ENCODE measurements at regions not wholly inside any gene's neighbourhood (a gene's known extent, or its start where the extent isn't known, plus 50 kb on each side); places are given as distances from the start of the nearest gene placed in this dataset.

DNA sequence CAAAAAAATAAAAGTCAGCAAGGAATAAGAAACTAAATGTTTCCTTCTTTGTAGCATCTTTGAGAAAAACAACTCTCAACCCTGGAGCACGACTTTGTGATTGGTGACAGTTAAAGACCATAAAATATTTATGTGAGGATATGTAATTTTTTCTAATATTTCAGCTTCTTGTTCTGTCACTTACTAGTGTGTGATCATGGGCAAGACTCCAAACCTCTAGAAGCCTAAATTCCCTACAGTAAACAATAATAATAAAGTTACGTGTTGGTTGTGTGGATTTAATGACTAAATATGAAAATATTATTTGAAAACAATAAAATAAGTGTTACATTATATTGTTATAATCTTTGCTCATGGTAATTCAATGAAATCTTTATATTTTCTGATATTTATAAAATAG lies 735.6 kb upstream of the MARCKS start:
- DNase-seq = no peak

DNA sequence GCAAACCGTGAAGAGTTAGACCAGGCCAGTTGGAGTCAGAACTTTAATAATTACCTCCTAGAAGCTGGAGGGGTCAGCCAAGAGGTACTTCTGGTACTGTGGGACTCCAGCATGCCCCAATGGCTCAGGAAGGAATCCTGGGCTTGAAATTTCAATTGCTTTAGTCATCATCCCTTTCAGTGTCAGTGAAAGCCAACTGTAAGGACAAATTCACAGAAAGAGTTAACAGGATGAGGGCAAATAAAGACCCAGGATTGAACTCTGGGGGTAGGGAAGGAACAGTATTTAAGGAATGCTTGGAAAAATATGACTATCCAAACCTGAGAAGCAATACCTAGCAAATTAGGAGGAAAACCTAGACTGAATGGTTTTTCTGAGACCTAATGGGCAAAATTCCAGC lies 735.1 kb upstream of the MARCKS start:
- no peak for TF ChIP-seq POLR2AphosphoS5 (IDR thresholded peaks at IDR 0.05)
- TF ChIP-seq, protein P1, sequence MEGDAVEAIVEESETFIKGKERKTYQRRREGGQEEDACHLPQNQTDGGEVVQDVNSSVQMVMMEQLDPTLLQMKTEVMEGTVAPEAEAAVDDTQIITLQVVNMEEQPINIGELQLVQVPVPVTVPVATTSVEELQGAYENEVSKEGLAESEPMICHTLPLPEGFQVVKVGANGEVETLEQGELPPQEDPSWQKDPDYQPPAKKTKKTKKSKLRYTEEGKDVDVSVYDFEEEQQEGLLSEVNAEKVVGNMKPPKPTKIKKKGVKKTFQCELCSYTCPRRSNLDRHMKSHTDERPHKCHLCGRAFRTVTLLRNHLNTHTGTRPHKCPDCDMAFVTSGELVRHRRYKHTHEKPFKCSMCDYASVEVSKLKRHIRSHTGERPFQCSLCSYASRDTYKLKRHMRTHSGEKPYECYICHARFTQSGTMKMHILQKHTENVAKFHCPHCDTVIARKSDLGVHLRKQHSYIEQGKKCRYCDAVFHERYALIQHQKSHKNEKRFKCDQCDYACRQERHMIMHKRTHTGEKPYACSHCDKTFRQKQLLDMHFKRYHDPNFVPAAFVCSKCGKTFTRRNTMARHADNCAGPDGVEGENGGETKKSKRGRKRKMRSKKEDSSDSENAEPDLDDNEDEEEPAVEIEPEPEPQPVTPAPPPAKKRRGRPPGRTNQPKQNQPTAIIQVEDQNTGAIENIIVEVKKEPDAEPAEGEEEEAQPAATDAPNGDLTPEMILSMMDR (IDR thresholded peaks at IDR 0.05) = no peak
- no peak for TF ChIP-seq POLR2A (IDR thresholded peaks at IDR 0.05)
- no peak for TF ChIP-seq EP300 (IDR thresholded peaks at IDR 0.05)
- ATAC-seq (ENCODE audit: low FRiP score in 2 of 2) = no peak
- Histone ChIP-seq H3K36me3 (no peaks in the 10 kb centered on the region), H3K27ac (no peak overlapping the region), H3K27me3 (no peaks in the 10 kb centered on the region), H3K4me3 (no peak overlapping the region), H3K4me1 (no peaks in the 10 kb centered on the region), H3K9me3 (no peaks in the 10 kb centered on the region)
- WGBS, 2 donors = 76 to 81% methylated on average over 1 of the region's 1 CpG
- no peak for DNase-seq

More for the DNA sequence above, 735.6 kb upstream of the MARCKS start:
- no peaks in the 10 kb centered on the region for H3K36me3 ChIP-seq
- WGBS, 2 donors = 82 to 84% methylated on average over 2 of the region's 2 CpGs
- no peaks in the 10 kb centered on the region for H3K9me3 ChIP-seq
- H3K4me3 ChIP-seq = no peak overlapping the region
- H3K27ac ChIP-seq = no peak overlapping the region
- H3K4me1 ChIP-seq = no peaks in the 10 kb centered on the region
- no peak for TF ChIP-seq EP300 (IDR thresholded peaks at IDR 0.05)
- no peak for TF ChIP-seq POLR2AphosphoS5 (IDR thresholded peaks at IDR 0.05)
- TF ChIP-seq, protein P1 (IDR thresholded peaks at IDR 0.05) = no peak
- TF ChIP-seq POLR2A (IDR thresholded peaks at IDR 0.05) = no peak
- ATAC-seq (ENCODE audit: low FRiP score in 2 of 2) = no peak
- H3K27me3 ChIP-seq = no peaks in the 10 kb centered on the region

DNA sequence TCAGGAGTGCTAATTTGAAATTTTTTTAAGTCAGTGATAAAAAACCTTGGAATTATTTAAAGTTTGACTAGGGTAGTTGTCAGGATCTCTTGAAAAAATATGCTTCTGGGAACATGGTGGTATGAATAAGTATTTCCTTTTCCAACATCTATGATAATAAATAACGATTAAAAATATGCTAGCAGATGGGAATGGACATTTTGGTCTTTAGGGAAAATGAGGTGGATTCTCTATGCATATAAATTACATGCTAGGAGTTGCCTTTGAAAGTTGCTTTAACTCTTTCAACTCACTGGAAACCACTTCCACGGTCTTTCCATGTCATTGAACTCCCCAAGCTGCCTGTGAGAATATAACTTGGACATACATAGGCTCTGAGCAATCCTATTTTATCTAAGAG lies 731.5 kb upstream of the MARCKS start:
- H3K4me3 ChIP-seq = no peak overlapping the region
- H3K4me1 ChIP-seq = no peaks in the 10 kb centered on the region
- ATAC-seq (ENCODE audit: low FRiP score in 2 of 2) (no peak), DNase-seq (no peak)
- H3K36me3 ChIP-seq = no peaks in the 10 kb centered on the region
- no peaks in the 10 kb centered on the region for H3K9me3 ChIP-seq
- no peaks in the 10 kb centered on the region for H3K27me3 ChIP-seq
- WGBS, 2 donors = 78 to 83% methylated on average over 2 of the region's 2 CpGs
- TF ChIP-seq EP300 (IDR thresholded peaks at IDR 0.05) (no peak), POLR2A (IDR thresholded peaks at IDR 0.05) (no peak), POLR2AphosphoS5 (IDR thresholded peaks at IDR 0.05) (no peak)
- TF ChIP-seq, protein P1 (IDR thresholded peaks at IDR 0.05) = no peak
- no peak overlapping the region for H3K27ac ChIP-seq

DNA sequence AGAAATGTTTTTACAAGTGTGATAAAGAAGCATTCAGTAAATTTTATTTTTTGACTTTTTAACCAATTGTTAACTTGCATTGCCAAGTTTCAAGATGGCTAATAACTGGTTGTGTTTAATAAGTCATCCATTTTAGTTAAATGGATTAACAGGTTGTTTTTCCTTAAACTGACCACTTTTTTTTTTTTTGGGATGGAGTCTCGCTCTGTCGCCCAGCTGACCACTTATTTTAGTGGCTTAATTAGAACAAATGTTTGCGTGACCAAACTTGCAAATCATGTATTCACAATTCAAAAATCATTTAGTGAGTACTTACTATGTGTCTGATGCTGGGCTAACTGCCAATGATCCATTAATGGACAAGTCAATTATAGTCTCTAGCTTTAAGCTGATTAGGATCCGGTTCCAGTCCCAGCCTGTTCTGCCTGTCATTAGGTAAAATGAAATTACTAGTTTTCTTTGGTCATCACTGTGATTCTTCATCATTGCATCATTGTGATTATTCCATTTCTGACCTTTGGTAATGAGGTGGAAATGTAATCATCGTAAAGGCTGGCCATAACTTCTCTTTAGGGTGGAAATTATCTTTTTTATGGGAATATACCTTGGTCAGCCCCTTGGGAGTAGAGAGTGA lies 729.2 kb upstream of the MARCKS start:
- DNase-seq (no peak), ATAC-seq (ENCODE audit: low FRiP score in 2 of 2) (no peak)
- TF ChIP-seq, protein P1 (IDR thresholded peaks at IDR 0.05) = no peak
- no peak for TF ChIP-seq POLR2A (IDR thresholded peaks at IDR 0.05)
- TF ChIP-seq POLR2AphosphoS5 (IDR thresholded peaks at IDR 0.05) = no peak
- no peak for TF ChIP-seq EP300 (IDR thresholded peaks at IDR 0.05)
- H3K36me3 ChIP-seq = no peaks in the 10 kb centered on the region
- no peaks in the 10 kb centered on the region for H3K9me3 ChIP-seq
- no peak overlapping the region for H3K4me3 ChIP-seq
- no peaks in the 10 kb centered on the region for H3K27me3 ChIP-seq
- H3K4me1 ChIP-seq = no peaks in the 10 kb centered on the region
- no peak overlapping the region for H3K27ac ChIP-seq
- WGBS, 2 donors = 92 to 95% methylated on average over 5 of the region's 5 CpGs

DNA sequence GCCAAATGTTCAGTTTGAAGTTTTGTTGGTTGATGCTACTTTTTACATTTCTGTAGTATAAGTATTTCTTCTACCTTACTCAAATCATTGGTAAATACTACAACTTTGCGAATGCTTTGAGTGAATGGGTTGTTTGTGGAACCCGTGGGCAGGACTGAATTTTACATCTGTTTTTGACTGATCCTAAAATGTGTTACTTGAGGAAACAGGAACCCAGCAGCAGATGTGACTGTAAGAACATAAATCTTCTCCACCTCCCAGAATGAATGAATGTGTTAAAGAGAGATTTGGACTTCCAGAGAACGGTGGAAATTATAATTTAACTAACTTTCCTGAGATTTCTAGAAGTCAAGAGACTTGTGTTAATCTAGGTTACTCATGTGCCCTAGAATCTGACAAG lies 728.5 kb upstream of the MARCKS start:
- TF ChIP-seq POLR2AphosphoS5 (IDR thresholded peaks at IDR 0.05) (no peak), POLR2A (IDR thresholded peaks at IDR 0.05) (no peak), EP300 (IDR thresholded peaks at IDR 0.05) (no peak)
- TF ChIP-seq, protein P1 (IDR thresholded peaks at IDR 0.05) = no peak
- Histone ChIP-seq H3K4me1 (no peaks in the 10 kb centered on the region), H3K27me3 (no peaks in the 10 kb centered on the region), H3K4me3 (no peak overlapping the region), H3K9me3 (no peaks in the 10 kb centered on the region), H3K36me3 (no peaks in the 10 kb centered on the region), H3K27ac (no peak overlapping the region)
- ATAC-seq (ENCODE audit: low FRiP score in 2 of 2) = no peak
- whole genome bisulfite sequencing, 2 donors = 64 to 81% methylated on average over 3 of the region's 3 CpGs
- no peak for DNase-seq
